ENCODE measurements at regions not wholly inside any gene's neighbourhood (a gene's known extent, or its start where the extent isn't known, plus 50 kb on each side); places are given as distances from the start of the nearest gene placed in this dataset.

GRCh38 chr12:31834150-31834549 is 105.3 kb upstream of the AMN1 start:
- TF ChIP-seq, protein P1, sequence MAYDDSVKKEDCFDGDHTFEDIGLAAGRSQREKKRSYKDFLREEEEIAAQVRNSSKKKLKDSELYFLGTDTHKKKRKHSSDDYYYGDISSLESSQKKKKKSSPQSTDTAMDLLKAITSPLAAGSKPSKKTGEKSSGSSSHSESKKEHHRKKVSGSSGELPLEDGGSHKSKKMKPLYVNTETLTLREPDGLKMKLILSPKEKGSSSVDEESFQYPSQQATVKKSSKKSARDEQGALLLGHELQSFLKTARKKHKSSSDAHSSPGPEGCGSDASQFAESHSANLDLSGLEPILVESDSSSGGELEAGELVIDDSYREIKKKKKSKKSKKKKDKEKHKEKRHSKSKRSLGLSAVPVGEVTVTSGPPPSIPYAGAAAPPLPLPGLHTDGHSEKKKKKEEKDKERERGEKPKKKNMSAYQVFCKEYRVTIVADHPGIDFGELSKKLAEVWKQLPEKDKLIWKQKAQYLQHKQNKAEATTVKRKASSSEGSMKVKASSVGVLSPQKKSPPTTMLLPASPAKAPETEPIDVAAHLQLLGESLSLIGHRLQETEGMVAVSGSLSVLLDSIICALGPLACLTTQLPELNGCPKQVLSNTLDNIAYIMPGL (CRISPR knock-in tag; IDR thresholded peaks at IDR 0.05), result no peak
- TF ChIP-seq CREB1 (CRISPR knock-in tag; IDR thresholded peaks at IDR 0.05), result no peak
- no peak for TF ChIP-seq ATF3 (CRISPR knock-in tag; conservative IDR thresholded peaks at IDR 0.05)
- no peak for TF ChIP-seq E2F5 (CRISPR knock-in tag; IDR thresholded peaks at IDR 0.05)
- TF ChIP-seq, protein P2, sequence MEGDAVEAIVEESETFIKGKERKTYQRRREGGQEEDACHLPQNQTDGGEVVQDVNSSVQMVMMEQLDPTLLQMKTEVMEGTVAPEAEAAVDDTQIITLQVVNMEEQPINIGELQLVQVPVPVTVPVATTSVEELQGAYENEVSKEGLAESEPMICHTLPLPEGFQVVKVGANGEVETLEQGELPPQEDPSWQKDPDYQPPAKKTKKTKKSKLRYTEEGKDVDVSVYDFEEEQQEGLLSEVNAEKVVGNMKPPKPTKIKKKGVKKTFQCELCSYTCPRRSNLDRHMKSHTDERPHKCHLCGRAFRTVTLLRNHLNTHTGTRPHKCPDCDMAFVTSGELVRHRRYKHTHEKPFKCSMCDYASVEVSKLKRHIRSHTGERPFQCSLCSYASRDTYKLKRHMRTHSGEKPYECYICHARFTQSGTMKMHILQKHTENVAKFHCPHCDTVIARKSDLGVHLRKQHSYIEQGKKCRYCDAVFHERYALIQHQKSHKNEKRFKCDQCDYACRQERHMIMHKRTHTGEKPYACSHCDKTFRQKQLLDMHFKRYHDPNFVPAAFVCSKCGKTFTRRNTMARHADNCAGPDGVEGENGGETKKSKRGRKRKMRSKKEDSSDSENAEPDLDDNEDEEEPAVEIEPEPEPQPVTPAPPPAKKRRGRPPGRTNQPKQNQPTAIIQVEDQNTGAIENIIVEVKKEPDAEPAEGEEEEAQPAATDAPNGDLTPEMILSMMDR (IDR thresholded peaks at IDR 0.05), result no peak
- no peak for TF ChIP-seq ZBTB21 (CRISPR knock-in tag; IDR thresholded peaks at IDR 0.05; ENCODE audit: borderline replicate concordance)
- no peak for TF ChIP-seq CBFB (CRISPR knock-in tag; IDR thresholded peaks at IDR 0.05; ENCODE audit: low read depth)
- TF ChIP-seq KAT7 (CRISPR knock-in tag; IDR thresholded peaks at IDR 0.05; ENCODE audit: borderline replicate concordance), result no peak
- TF ChIP-seq TCF7 (CRISPR knock-in tag; IDR thresholded peaks at IDR 0.05; ENCODE audit: low read depth), result no peak
- no peak for TF ChIP-seq ZNF423 (CRISPR knock-in tag; IDR thresholded peaks at IDR 0.05)

Measured in WTC11 (cell line).